ENCODE measurements at regions not wholly inside any gene's neighbourhood (a gene's known extent, or its start where the extent isn't known, plus 50 kb on each side); places are given as distances from the start of the nearest gene placed in this dataset.

DNA sequence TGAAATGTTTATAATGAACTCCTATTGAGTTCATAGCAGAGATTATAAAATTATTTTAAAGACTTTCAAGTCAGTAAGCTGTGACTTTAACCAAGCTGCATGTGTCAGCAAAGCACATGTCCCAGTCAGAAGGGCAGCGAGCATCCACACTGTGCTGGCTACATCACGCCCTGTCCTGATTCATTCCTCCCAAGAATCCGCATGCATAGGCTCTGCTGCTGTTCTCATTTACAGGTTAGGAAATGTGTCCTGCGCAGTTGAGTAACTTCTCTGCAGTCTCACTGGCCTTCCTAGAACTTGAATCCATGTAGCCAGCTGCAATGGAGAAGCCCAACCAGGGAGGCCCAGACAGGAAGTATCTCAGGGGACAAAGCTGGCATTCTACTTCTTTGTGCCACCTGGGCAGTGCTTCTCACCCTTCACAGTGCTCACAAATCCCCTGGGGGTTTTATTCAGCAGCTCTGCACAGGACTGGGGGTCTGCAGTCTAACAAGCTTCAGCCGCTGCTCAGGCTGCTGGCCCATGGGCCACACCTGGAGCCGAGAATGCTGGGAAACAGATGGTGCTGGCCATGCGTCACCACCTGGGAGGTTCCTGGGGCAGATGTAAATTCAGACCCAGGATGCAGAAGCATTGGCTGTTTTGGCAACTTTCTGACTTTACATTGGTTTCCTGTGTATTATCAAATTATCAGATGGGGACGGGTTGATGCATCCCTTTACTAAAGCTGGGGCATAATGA is 192.8 kb upstream of the GDF10 start:
- DNase-seq: no peak

DNA sequence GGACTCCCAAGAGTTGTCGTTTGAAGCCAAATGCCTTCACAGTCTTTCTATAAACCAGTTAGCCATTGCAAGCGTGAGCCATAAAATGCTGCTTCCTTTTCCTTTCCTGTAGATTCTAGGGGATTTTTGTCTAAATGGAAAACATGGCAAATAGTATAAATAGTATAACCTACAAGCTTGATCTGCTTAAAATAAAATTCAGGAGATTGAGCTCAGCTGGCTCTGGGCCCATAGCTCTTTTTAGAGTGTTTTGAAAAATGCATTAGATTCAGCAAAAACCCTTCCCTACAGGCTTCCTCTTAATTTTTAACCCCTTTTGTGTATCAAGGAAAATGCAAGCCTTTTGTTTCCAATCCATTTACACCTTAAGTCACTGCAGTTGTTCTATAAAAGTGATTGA is 190.1 kb upstream of the GDF10 start:
- no peak for DNase-seq

DNA sequence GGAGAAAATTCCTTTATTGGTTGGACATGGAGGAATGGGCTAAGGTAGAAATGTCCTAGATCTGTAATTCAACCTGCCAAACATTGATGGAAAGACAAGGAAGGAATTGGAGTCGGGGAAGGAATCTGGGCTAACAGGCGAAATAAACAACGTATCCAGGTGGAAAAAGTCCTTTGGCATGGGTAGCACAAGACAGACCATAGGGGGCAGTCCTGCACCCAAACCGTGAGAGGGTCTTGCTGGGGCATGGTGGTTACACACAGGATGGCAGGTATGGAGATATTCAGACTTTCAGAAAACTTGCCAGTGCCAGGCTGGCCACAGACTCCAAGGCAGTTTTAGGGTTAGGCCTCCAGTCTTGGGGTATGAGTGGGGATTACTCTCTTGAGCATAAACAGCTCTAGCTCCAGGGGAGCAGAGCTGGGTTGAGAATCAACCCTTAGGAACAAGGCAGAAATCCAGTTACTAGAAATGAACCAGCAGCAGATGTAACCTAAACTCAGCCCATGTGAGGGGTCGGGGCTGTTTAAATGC is 188.6 kb upstream of the GDF10 start:
- no peak for DNase-seq

DNA sequence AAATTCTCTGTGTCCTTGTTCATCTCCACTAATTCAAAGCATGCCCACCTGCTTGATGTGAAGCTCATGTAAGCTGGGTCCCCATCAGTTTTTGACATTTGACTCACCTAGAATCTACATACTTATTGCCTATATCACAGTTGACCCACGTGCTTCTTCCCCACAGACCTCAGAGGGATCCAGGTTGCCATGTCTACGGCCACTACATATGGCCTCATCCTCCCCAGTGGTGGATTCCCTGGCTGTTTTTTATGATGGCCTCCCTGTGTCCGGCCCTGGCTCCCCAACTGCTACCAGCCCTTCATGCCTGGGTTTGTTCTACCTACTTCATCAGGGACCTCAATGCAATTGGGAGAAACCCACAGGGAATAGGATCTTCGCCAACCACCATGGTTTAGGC is 187.4 kb upstream of the GDF10 start:
- no peak for DNase-seq

DNA sequence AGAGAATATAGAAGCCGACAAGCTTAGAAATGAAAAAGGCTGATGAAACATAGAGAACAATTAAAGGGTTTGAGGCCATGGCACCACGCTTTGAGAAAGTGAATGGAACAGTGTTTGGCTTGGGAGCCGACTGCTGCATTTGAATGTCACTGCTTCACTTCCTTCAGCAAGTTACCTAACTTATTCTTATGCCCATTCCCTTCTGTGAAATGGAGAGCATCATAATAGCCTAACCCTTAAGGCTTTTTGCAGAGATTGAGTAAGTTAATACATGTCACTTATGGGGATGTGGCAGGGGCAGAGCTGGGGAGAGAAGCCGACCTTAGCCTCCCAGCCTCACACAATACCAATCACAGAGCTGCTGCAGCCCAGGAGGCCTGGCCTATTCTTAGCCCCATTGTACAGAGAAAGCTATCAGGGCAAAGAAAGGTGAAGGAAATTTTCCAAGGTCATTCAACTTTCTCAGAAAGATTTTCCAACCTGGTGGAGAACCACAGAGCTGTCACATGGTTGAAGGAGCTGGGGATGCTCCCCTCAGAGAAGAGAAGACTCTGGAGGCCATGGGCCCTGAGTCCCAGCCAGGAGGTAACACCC is 186.0 kb upstream of the GDF10 start:
- no peak for DNase-seq

GRCh38 chr10:47114680-47115186 is 185.3 kb upstream of the GDF10 start:
- DNase-seq: no peak

DNA sequence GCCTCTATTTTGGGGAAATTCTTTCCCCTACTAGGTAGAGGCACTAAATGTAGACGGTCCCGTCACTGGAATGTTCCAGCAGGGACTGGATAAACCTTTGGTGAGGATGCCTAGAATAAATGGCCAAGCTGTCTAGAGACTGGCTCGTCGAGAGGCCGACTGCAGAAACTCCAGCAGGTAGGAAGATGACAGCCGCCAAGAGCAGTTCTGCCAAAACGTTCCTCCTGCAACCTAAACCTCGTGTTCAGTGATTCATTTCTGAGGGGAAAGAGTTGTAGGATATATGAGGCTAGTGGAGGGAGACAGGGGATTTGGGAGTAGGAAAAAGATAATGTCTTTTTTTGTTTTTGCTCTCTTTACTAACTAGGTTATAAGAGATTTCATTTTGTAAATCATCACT is 184.7 kb upstream of the GDF10 start:
- no peak for DNase-seq

GRCh38 chr10:47116445-47116844 is 183.6 kb upstream of the GDF10 start:
- no peak for DNase-seq

DNA sequence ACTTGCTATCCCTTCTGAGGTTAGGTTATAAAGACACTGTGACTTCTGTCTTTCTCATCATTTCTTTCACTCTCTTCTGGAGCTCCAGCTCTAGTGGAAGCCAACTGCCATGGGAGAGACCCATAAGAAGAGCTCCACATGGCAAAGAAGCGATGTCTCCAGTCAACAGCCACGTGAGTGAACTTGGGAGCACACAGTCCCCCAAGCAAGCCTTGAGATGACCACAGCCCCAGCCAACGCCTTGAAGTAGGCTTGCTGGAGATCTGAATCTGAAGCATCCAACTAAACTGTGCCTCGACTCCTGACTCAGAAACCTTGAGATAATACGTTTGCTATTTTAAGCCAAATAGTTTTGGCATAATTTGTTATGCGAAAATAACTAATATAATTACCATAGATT is 181.7 kb upstream of the GDF10 start:
- DNase-seq: no peak

DNA sequence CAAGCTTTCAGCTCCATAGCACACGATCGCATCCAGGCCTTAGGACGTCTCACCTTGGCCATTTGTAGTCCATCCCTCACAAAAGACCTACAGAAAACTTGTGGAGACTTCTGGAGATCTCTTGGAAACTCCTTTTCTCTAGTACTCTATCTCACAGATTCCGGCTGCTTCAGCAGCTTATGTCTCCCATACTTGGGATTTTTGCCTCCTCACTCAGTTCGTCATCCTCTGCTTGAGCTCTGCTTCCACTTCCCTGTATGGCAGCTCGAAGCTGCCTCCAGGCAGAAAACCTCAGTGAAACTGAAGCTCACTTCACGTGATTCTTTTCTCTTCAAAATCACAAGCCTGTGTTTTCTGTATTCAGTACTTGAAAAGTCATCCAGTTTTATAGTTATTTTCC is 178.7 kb upstream of the GDF10 start:
- DNase-seq: no peak

DNA sequence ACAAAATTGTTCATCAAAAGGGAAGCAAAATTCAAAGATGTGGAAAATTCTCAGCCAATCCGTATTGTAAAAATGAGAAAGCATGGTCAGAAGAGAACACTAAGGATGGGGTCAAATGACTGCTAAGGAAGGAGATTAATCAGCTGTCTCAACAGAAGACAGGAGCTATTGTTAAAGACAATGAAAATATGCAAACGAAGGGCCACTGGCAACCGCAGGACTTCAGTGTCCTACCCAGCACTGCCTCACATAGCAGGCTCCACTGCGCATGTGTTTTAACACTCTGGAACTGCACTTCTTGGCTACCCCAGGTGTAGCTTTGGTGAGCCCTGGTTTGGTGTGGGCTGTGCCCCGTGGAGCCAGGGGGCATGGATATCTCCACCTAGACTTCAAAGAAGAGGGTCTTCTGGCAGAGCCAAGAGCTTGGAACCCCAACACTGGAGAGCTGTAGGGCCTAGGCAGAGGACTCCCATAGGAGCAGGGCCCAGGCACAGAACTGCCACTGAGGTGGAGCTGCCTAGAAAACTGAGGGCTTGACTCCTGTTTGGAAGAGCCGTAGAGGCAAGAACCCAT is 176.2 kb upstream of the GDF10 start:
- DNase-seq: no peak

- DNase-seq: no peak
Measured at GRCh38 chr10:47127188-47127785, 172.7 kb upstream of the GDF10 start.

DNA sequence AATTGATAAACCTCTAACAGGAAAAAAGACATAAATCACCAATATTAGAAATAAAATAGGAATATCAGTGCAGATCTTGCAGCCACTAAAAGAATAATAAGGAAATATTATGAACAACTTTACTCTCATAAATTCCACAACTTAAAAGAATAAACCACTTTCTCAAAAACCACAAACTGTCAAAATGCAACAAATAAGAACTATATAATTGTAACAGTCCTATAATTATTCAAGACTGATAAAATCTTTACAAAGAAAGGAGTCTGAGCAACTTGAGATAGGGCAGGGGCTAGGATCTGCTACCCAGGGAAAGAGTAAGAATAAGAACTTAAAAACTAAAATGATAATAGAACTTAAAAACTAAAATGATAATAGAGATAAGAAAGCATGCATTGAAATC is 169.5 kb upstream of the GDF10 start:
- DNase-seq: no peak

GRCh38 chr10:47133871-47134570 is 166.0 kb upstream of the GDF10 start:
- peak; percentile 38 for DNase-seq

- no peak for DNase-seq
Measured at GRCh38 chr10:47136866-47137265, 163.1 kb upstream of the GDF10 start.

- no peak for DNase-seq
Measured at GRCh38 chr10:47137311-47137851, 162.6 kb upstream of the GDF10 start.

- DNase-seq: no peak
Measured at GRCh38 chr10:47139121-47139520, 160.9 kb upstream of the GDF10 start.

- DNase-seq: no peak
Measured at GRCh38 chr10:47140761-47141348, 159.1 kb upstream of the GDF10 start.

DNA sequence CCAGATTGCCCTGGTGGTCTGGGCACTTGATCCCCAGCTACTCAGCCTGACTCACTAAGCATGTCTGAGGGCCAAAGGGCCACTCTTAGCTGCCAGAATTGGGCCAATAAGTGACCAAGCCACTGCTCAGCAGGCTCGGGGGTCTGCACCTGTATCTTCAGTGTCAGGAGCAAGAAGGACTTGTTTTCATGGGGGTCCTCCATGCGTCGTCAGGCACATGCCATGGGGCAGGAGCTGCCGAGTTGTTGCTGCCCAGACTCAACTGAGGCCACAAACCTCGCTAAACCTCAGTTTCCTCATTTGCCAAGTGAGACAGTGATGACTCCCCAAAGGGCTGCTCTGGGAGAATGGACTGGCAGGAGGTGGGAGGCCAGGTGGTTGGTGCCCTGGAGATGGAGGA is 158.6 kb upstream of the GDF10 start:
- DNase-seq: no peak

- DNase-seq: no peak
Measured at GRCh38 chr10:47143072-47143471, 156.9 kb upstream of the GDF10 start.

- DNase-seq: no peak
Measured at GRCh38 chr10:47143473-47143872, 156.5 kb upstream of the GDF10 start.

GRCh38 chr10:47144525-47144924 is 155.5 kb upstream of the GDF10 start:
- no peak for DNase-seq
